Neural progenitor cell (in vitro differentiated cells): ENCODE measurements at regions not wholly inside any gene's neighbourhood (a gene's known extent, or its start where the extent isn't known, plus 50 kb on each side); places are given as distances from the start of the nearest gene placed in this dataset.
A peak's percentile ranks its signal among the peaks of the same experiment; 100 is the strongest.

Experiments used
- DNase-seq: peaks from one replicate; pipeline ENCODE4 v3.0.0-alpha.2; 2016; ENCODE audit warnings: low spot score
- H2AFZ ChIP-seq: fragments of 200-600 bp; sonication (generic); replicated peaks from 2 replicates; pipeline ENCODE4 v1.6.1; 2016; ENCODE audit warnings: antibody characterized with exemption
- H3F3A ChIP-seq: fragments of 200-600 bp; sonication (generic); 2 replicates; pipeline ENCODE4 v1.6.1; 2016; ENCODE audit warnings: antibody characterized with exemption, low read depth
- H3K27ac ChIP-seq: fragments of 200-600 bp; sonication (generic); 2 replicates; pipeline ENCODE4 v1.5.1; 2016; ENCODE audit warnings: mild to moderate bottlenecking
- H3K27me3 ChIP-seq: fragments of 200-600 bp; sonication (generic); 2 replicates; pipeline ENCODE4 v1.6.1; 2016; ENCODE audit warnings: mild to moderate bottlenecking, moderate library complexity
- H3K36me3 ChIP-seq: fragments of 200-600 bp; sonication (generic); 2 replicates; pipeline ENCODE4 v1.5.1; 2016
- H3K4me1 ChIP-seq: fragments of 200-600 bp; sonication (generic); 2 replicates; pipeline ENCODE4 v1.6.1; 2016; ENCODE audit warnings: mixed run types
- H3K4me2 ChIP-seq: fragments of 200-600 bp; sonication (generic); 2 replicates; pipeline ENCODE4 v1.6.1; 2016
- H3K4me3 ChIP-seq: fragments of 200-600 bp; sonication (generic); 2 replicates; pipeline ENCODE4 v1.5.1; 2016
- H3K79me2 ChIP-seq: fragments of 200-600 bp; sonication (generic); 2 replicates; pipeline ENCODE4 v1.6.1; 2016; ENCODE audit warnings: low read depth
- H3K9ac ChIP-seq: fragments of 200-600 bp; sonication (generic); 2 replicates; pipeline ENCODE4 v1.6.1; 2016
- H3K9me3 ChIP-seq: fragments of 200-600 bp; sonication (generic); 2 replicates; pipeline ENCODE4 v1.5.1; 2016; ENCODE audit warnings: low read depth
- H4K20me1 ChIP-seq: fragments of 200-600 bp; sonication (generic); 2 replicates; pipeline ENCODE4 v1.6.1; 2016; ENCODE audit warnings: low read depth
- H3K27ac Mint-ChIP-seq: 3 replicates; pipeline ENCODE4 v1.8.0; 2021; ENCODE audit warnings: mixed read lengths
- H3K27me3 Mint-ChIP-seq: 2 replicates; pipeline ENCODE4 v1.8.0; 2022; ENCODE audit warnings: low read depth, mild to moderate bottlenecking, inconsistent platforms, moderate library complexity, mixed read lengths; ENCODE audit not compliant: insufficient read depth
- H3K36me3 Mint-ChIP-seq: 3 replicates; pipeline ENCODE4 v1.8.0; 2021; ENCODE audit warnings: mixed read lengths
- H3K4me1 Mint-ChIP-seq: 3 replicates; pipeline ENCODE4 v1.8.0; 2021; ENCODE audit warnings: mixed read lengths
- H3K4me3 Mint-ChIP-seq: 3 replicates; pipeline ENCODE4 v1.8.0; 2021; ENCODE audit warnings: mild to moderate bottlenecking, moderate library complexity, mixed read lengths
- H3K9me3 Mint-ChIP-seq: 3 replicates; pipeline ENCODE4 v1.8.0; 2020; ENCODE audit warnings: mixed read lengths
- CTCF ChIP-seq: fragments of 200-600 bp; sonication (generic); IDR thresholded peaks from 2 replicates; pipeline ENCODE4 v1.5.1; 2017; ENCODE audit warnings: antibody characterized with exemption, mild to moderate bottlenecking
- EZH2 ChIP-seq: fragments of 200-600 bp; sonication (generic); IDR thresholded peaks from 2 replicates; pipeline ENCODE4 v1.6.1; 2017; ENCODE audit warnings: antibody characterized with exemption, mild to moderate bottlenecking, moderate library complexity
- EZH2phosphoT487 ChIP-seq: fragments of 200-600 bp; sonication (generic); IDR thresholded peaks from 2 replicates; pipeline ENCODE4 v1.6.1; 2017; ENCODE audit warnings: antibody characterized with exemption

GRCh38 chr6:9484091-9484490 is 930.8 kb downstream of the TFAP2A start:
- Histone ChIP-seq H3K4me1 (peaks cover 3% of the 10 kb centered on the region), H3K36me3 (no peaks in the 10 kb centered on the region), H4K20me1 (no peaks in the 10 kb centered on the region), H3K4me2 (no peak overlapping the region), H3K9ac (no peak overlapping the region), H3F3A (no peaks in the 10 kb centered on the region), H2AFZ (no peak overlapping the region), H3K4me3 (no peak overlapping the region), H3K9me3 (no peaks in the 10 kb centered on the region), H3K27me3 (no peaks in the 10 kb centered on the region), H3K79me2 (no peaks in the 10 kb centered on the region), H3K27ac (no peak overlapping the region)
- peaks cover 7% of the 10 kb centered on the region for H3K4me1 Mint-ChIP-seq
- TF ChIP-seq EZH2phosphoT487 (no peak), CTCF (no peak), EZH2 (no peak)
- H3K9me3 Mint-ChIP-seq = peaks cover 4% of the 10 kb centered on the region
- no peak overlapping the region for H3K4me3 Mint-ChIP-seq
- no peak for DNase-seq
- H3K27ac Mint-ChIP-seq = no peak overlapping the region
- no peaks in the 10 kb centered on the region for H3K36me3 Mint-ChIP-seq
- H3K27me3 Mint-ChIP-seq = peaks cover 3% of the 10 kb centered on the region

GRCh38 chr6:9482030-9482738 is 932.7 kb downstream of the TFAP2A start:
- no peak overlapping the region for H3K27ac ChIP-seq
- no peak for TF ChIP-seq CTCF
- TF ChIP-seq EZH2phosphoT487 = no peak
- no peak for TF ChIP-seq EZH2
- peak overlapping the region; percentile 65 for H3K27ac Mint-ChIP-seq
- H2AFZ ChIP-seq = no peak overlapping the region
- H3K4me3 ChIP-seq = no peak overlapping the region
- peaks cover 3% of the 10 kb centered on the region for H3K4me1 ChIP-seq
- no peaks in the 10 kb centered on the region for H3F3A ChIP-seq
- H3K4me1 Mint-ChIP-seq = peaks cover 7% of the 10 kb centered on the region
- H3K9me3 ChIP-seq = no peaks in the 10 kb centered on the region
- no peaks in the 10 kb centered on the region for H3K79me2 ChIP-seq
- H3K27me3 ChIP-seq = no peaks in the 10 kb centered on the region
- no peak overlapping the region for H3K4me3 Mint-ChIP-seq
- H3K9ac ChIP-seq = no peak overlapping the region
- no peak overlapping the region for H3K4me2 ChIP-seq
- H3K36me3 Mint-ChIP-seq = no peaks in the 10 kb centered on the region
- H3K27me3 Mint-ChIP-seq = peaks cover 3% of the 10 kb centered on the region
- H3K9me3 Mint-ChIP-seq = peaks cover 4% of the 10 kb centered on the region
- DNase-seq = no peak
- H4K20me1 ChIP-seq = no peaks in the 10 kb centered on the region
- H3K36me3 ChIP-seq = no peaks in the 10 kb centered on the region

- DNase-seq = no peak
- H3K27me3 Mint-ChIP-seq = peaks cover 3% of the 10 kb centered on the region
- peaks cover 7% of the 10 kb centered on the region for H3K4me1 Mint-ChIP-seq
- no peak overlapping the region for H3K4me3 ChIP-seq
- no peaks in the 10 kb centered on the region for H3K27me3 ChIP-seq
- no peak for TF ChIP-seq EZH2
- H3K4me3 Mint-ChIP-seq = no peak overlapping the region
- no peaks in the 10 kb centered on the region for H3F3A ChIP-seq
- H3K27ac Mint-ChIP-seq = no peak overlapping the region
- no peak overlapping the region for H3K9ac ChIP-seq
- H3K27ac ChIP-seq = no peak overlapping the region
- H3K9me3 ChIP-seq = no peaks in the 10 kb centered on the region
- no peaks in the 10 kb centered on the region for H3K36me3 Mint-ChIP-seq
- H3K4me1 ChIP-seq = peaks cover 3% of the 10 kb centered on the region
- H3K4me2 ChIP-seq = no peak overlapping the region
- H4K20me1 ChIP-seq = no peaks in the 10 kb centered on the region
- no peak overlapping the region for H2AFZ ChIP-seq
- H3K36me3 ChIP-seq = no peaks in the 10 kb centered on the region
- H3K79me2 ChIP-seq = no peaks in the 10 kb centered on the region
- peaks cover 4% of the 10 kb centered on the region for H3K9me3 Mint-ChIP-seq
These were observed 933.4 kb downstream of the TFAP2A start for GRCh38 chr6:9481292-9482029.

- no peaks in the 10 kb centered on the region for H3F3A ChIP-seq
- H3K79me2 ChIP-seq = no peaks in the 10 kb centered on the region
- peaks cover 12% of the 10 kb centered on the region for H3K9me3 Mint-ChIP-seq
These were observed 946.6 kb downstream of the TFAP2A start for GRCh38 chr6:9468277-9468676.

More at GRCh38 chr6:9468277-9468676, 946.6 kb downstream of the TFAP2A start:
- Mint-ChIP-seq H3K36me3 (peaks cover 2% of the 10 kb centered on the region), H3K4me1 (no peaks in the 10 kb centered on the region), H3K27me3 (no peaks in the 10 kb centered on the region), H3K27ac (no peak overlapping the region), H3K4me3 (no peak overlapping the region)
- Histone ChIP-seq H3K9me3 (no peaks in the 10 kb centered on the region), H4K20me1 (no peaks in the 10 kb centered on the region), H3K4me3 (no peak overlapping the region), H3K36me3 (no peaks in the 10 kb centered on the region), H3K27ac (no peak overlapping the region), H2AFZ (peak overlapping the region; percentile 31), H3K27me3 (no peaks in the 10 kb centered on the region), H3K4me2 (no peak overlapping the region), H3K4me1 (no peaks in the 10 kb centered on the region), H3K9ac (no peak overlapping the region)
- no peak for DNase-seq
- TF ChIP-seq EZH2phosphoT487 (no peak), EZH2 (no peak), CTCF (no peak)
